H9 (cell line): ENCODE measurements at regions not wholly inside any gene's neighbourhood (a gene's known extent, or its start where the extent isn't known, plus 50 kb on each side); places are given as distances from the start of the nearest gene placed in this dataset.

ENCODE experiments used
- DNase-seq: peaks from one replicate; pipeline ENCODE4 v3.0.0-alpha.2; 2017
- H2AFZ ChIP-seq: one replicate; pipeline ENCODE4 v1.6.1; 2013; ENCODE audit warnings: mild to moderate bottlenecking, low read length, control low read depth, moderate library complexity
- H2AK5ac ChIP-seq: 2 replicates; pipeline ENCODE4 v1.6.1; 2013; ENCODE audit warnings: low read length, control low read depth, mixed read lengths; ENCODE audit not compliant: insufficient read length
- H2BK120ac ChIP-seq: one replicate; pipeline ENCODE4 v1.6.1; 2013; ENCODE audit warnings: low read depth, mild to moderate bottlenecking, low read length, control low read depth, inconsistent platforms; ENCODE audit not compliant: poor library complexity, severe bottlenecking
- H2BK12ac ChIP-seq: 2 replicates; pipeline ENCODE4 v1.6.1; 2013; ENCODE audit warnings: low read length, control low read depth, mixed read lengths, low read depth; ENCODE audit not compliant: insufficient read length
- H2BK15ac ChIP-seq: 2 replicates; pipeline ENCODE4 v1.6.1; 2013; ENCODE audit warnings: low read depth, low read length, control low read depth
- H2BK20ac ChIP-seq: one replicate; pipeline ENCODE4 v1.6.1; 2013; ENCODE audit warnings: low read depth, mild to moderate bottlenecking, low read length, control low read depth, inconsistent platforms; ENCODE audit not compliant: poor library complexity, severe bottlenecking
- H2BK5ac ChIP-seq: 2 replicates; pipeline ENCODE4 v1.6.1; 2013; ENCODE audit warnings: low read length, control low read depth, mixed read lengths; ENCODE audit not compliant: insufficient read length
- H3K14ac ChIP-seq: 2 replicates; pipeline ENCODE4 v1.6.1; 2013; ENCODE audit warnings: low read length, control low read depth; ENCODE audit not compliant: insufficient read depth
- H3K18ac ChIP-seq: 2 replicates; pipeline ENCODE4 v1.6.1; 2013; ENCODE audit warnings: low read depth, mild to moderate bottlenecking, mixed read lengths, low read length, control low read depth; ENCODE audit not compliant: insufficient read length
- H3K23ac ChIP-seq: 2 replicates; pipeline ENCODE4 v1.6.1; 2013; ENCODE audit warnings: low read length, control low read depth, mixed read lengths, low read depth; ENCODE audit not compliant: insufficient read length
- H3K23me2 ChIP-seq: 2 replicates; pipeline ENCODE4 v1.6.1; 2013; ENCODE audit warnings: low read depth, mild to moderate bottlenecking, mixed read lengths, low read length, control low read depth; ENCODE audit not compliant: insufficient read length, poor library complexity, severe bottlenecking
- H3K27ac ChIP-seq: 2 replicates; pipeline ENCODE4 v1.5.1; 2013; ENCODE audit warnings: low read length, control low read depth, mixed read lengths, low read depth; ENCODE audit not compliant: insufficient read length
- H3K27me3 ChIP-seq: 2 replicates; pipeline ENCODE4 v1.6.1; 2013; ENCODE audit warnings: low read length, control low read depth, inconsistent platforms; ENCODE audit not compliant: insufficient read depth
- H3K4ac ChIP-seq: 2 replicates; pipeline ENCODE4 v1.6.1; 2013; ENCODE audit warnings: low read depth, mild to moderate bottlenecking, control low read depth, inconsistent platforms, low read length, moderate library complexity
- H3K4me1 ChIP-seq: 2 replicates; pipeline ENCODE4 v1.6.1; 2013; ENCODE audit warnings: low read length, control low read depth, inconsistent platforms; ENCODE audit not compliant: insufficient read depth
- H3K4me2 ChIP-seq: 2 replicates; pipeline ENCODE4 v1.6.1; 2013; ENCODE audit warnings: low read length, control low read depth, mixed read lengths; ENCODE audit not compliant: insufficient read length, insufficient read depth
- H3K56ac ChIP-seq: 2 replicates; pipeline ENCODE4 v1.6.1; 2013; ENCODE audit warnings: low read depth, mild to moderate bottlenecking, mixed read lengths, low read length, control low read depth; ENCODE audit not compliant: insufficient read length
- H3K79me1 ChIP-seq: 2 replicates; pipeline ENCODE4 v1.6.1; 2013; ENCODE audit warnings: low read depth, mild to moderate bottlenecking, moderate library complexity, low read length, control low read depth, inconsistent platforms; ENCODE audit not compliant: insufficient read depth, poor library complexity, severe bottlenecking
- H3K79me2 ChIP-seq: 2 replicates; pipeline ENCODE4 v1.6.1; 2013; ENCODE audit warnings: low read length, control low read depth, inconsistent platforms; ENCODE audit not compliant: insufficient read depth
- H3K9ac ChIP-seq: 2 replicates; pipeline ENCODE4 v1.6.1; 2013; ENCODE audit warnings: low read length, control low read depth, mixed read lengths; ENCODE audit not compliant: insufficient read length; ENCODE audit errors: extremely low read depth
- H3K9me3 ChIP-seq: one replicate; pipeline ENCODE4 v1.6.1; 2013; ENCODE audit warnings: low read depth, low read length, inconsistent platforms; ENCODE audit not compliant: control insufficient read depth
- H3T11ph ChIP-seq: one replicate; pipeline ENCODE4 v1.6.1; 2013; ENCODE audit warnings: mild to moderate bottlenecking, low read length, control low read depth, inconsistent platforms
- H4K20me1 ChIP-seq: one replicate; pipeline ENCODE4 v1.6.1; 2013; ENCODE audit not compliant: control insufficient read depth, insufficient read length, insufficient read depth
- H4K5ac ChIP-seq: 2 replicates; pipeline ENCODE4 v1.6.1; 2013; ENCODE audit warnings: low read depth, mild to moderate bottlenecking, mixed read lengths, low read length, control low read depth; ENCODE audit not compliant: insufficient read length
- H4K8ac ChIP-seq: replicated peaks from 2 replicates; pipeline ENCODE4 v1.6.1; 2013; ENCODE audit warnings: low read length, control low read depth, mixed read lengths, low read depth; ENCODE audit not compliant: insufficient read length
- H4K91ac ChIP-seq: 2 replicates; pipeline ENCODE4 v1.6.1; 2013; ENCODE audit warnings: low read depth, mild to moderate bottlenecking, moderate library complexity, mixed read lengths, low read length, control low read depth; ENCODE audit not compliant: insufficient read length
- H3K27ac Mint-ChIP-seq, 3 experiments: 2 replicates in 2 of 3; 3 replicates in 1 of 3; pipeline ENCODE4 v1.8.0; 2020 to 2021; ENCODE audit warnings: mixed read lengths in 3 of 3, mild to moderate bottlenecking in 1 of 3, moderate library complexity in 1 of 3
- H3K27me3 Mint-ChIP-seq: 2 replicates; pipeline ENCODE4 v1.8.0; 2021; ENCODE audit warnings: low read depth, mild to moderate bottlenecking, moderate library complexity, mixed read lengths
- H3K36me3 Mint-ChIP-seq, 3 experiments: 2 replicates in 2 of 3; 3 replicates in 1 of 3; pipeline ENCODE4 v1.8.0; 2020 to 2021; ENCODE audit warnings: low read depth in 3 of 3, mixed read lengths in 3 of 3; ENCODE audit not compliant: insufficient read depth in 1 of 3
- H3K4me1 Mint-ChIP-seq, 2 experiments: 2 replicates each; pipeline ENCODE4 v1.8.0; 2020; ENCODE audit warnings: mixed read lengths in 2 of 2
- H3K4me3 Mint-ChIP-seq, 2 experiments: 2 replicates in 1 of 2; 3 replicates in 1 of 2; pipeline ENCODE4 v1.8.0; 2020 to 2021; ENCODE audit warnings: mild to moderate bottlenecking in 2 of 2, mixed read lengths in 2 of 2, moderate library complexity in 1 of 2
- H3K9me3 Mint-ChIP-seq, 2 experiments: 2 replicates in 1 of 2; 3 replicates in 1 of 2; pipeline ENCODE4 v1.8.0; 2020; ENCODE audit warnings: mild to moderate bottlenecking in 2 of 2, mixed read lengths in 2 of 2, moderate library complexity in 1 of 2
- CTCF ChIP-seq: fragments of 200-600 bp; sonication (generic); conservative IDR thresholded peaks from 3 replicates; pipeline ENCODE4 v1.8.0; 2021; ENCODE audit warnings: antibody characterized with exemption, mild to moderate bottlenecking
- WGBS: extraction: QIAGEN DNeasy Blood & Tissue Kit; methylation state at CpG from one replicate; pipeline ENCODE4 v1.1.7; 2013; ENCODE audit warnings: missing lambda C conversion rate, low lambda C conversion rate, mixed read lengths; ENCODE audit not compliant: insufficient read length; ENCODE audit errors: extremely low coverage; 5-methylcytosine and 5-hydroxymethylcytosine counted together

GRCh38 chr2:235224410-235224809 is 269.4 kb upstream of the AGAP1 start:
- Histone ChIP-seq H2AFZ (no peak overlapping the region), H3K9ac (no peak overlapping the region), H3K4me1 (no peaks in the 10 kb centered on the region), H3K56ac (no peak overlapping the region), H3K27ac (no peak overlapping the region), H3K79me2 (no peaks in the 10 kb centered on the region), H3K79me1 (no peaks in the 10 kb centered on the region), H2BK15ac (no peak overlapping the region), H3K18ac (no peak overlapping the region), H4K5ac (no peak overlapping the region), H3K4me2 (no peak overlapping the region), H2AK5ac (no peak overlapping the region), H3T11ph (no peak overlapping the region), H3K23ac (no peak overlapping the region), H2BK20ac (no peak overlapping the region), H3K27me3 (no peaks in the 10 kb centered on the region), H4K20me1 (no peaks in the 10 kb centered on the region), H2BK120ac (no peak overlapping the region), H4K8ac (no peak overlapping the region), H3K4ac (no peak overlapping the region), H3K14ac (no peak overlapping the region), H3K9me3 (no peaks in the 10 kb centered on the region), H2BK5ac (no peak overlapping the region), H4K91ac (no peak overlapping the region), H2BK12ac (no peak overlapping the region), H3K23me2 (no peaks in the 10 kb centered on the region)
- Mint-ChIP-seq H3K27me3 (peaks cover 29% of the 10 kb centered on the region), H3K4me1 (0 out of 4 replicates have a peak, but pooled peaks cover 0 to 4% of the 10 kb centered on the region in 2 experiments), H3K9me3 (0 out of 5 replicates have a peak, but pooled peaks cover 0 to 4% of the 10 kb centered on the region in 2 experiments), H3K36me3 (no peaks in the 10 kb centered on the region), H3K4me3 (no peak overlapping the region), H3K27ac (no peak overlapping the region)
- TF ChIP-seq CTCF = no peak
- WGBS = no CpG with 5 or more reads among the region's 5 CpGs
- no peak for DNase-seq
